ENCODE measurements at regions not wholly inside any gene's neighbourhood (a gene's known extent, or its start where the extent isn't known, plus 50 kb on each side); places are given as distances from the start of the nearest gene placed in this dataset.
"Not testable (repeated sequence)": the region's sequence is repeated elsewhere in the genome, so short reads cannot be mapped to it uniquely, and the experiment has no call there.

GRCh38 chr7:96827701-96828100 lies 118.1 kb upstream of the SEM1 start:
- H3K4me3 ChIP-seq: no peak overlapping the region
- no peaks in the 10 kb centered on the region for H3K4me1 ChIP-seq
- no peaks in the 10 kb centered on the region for H3K27me3 ChIP-seq
- 85 to 89% methylated on average over 5 to 6 of the region's 6 CpGs for WGBS, 2 donors (ENCODE audit: low coverage in 1 of 2)
- DNase-seq: no peak
- intact Hi-C loops (cut with DNase I; ENCODE audit: low total_unique reads) (no loop called here), in situ Hi-C loops (cut with MboI; ENCODE audit: low pct_ligation_motif_present in 1 of 4, low pct_unique_long_range_greater_than_20kb in 1 of 4, low sequenced_read_pairs in 3 of 4) (no loop called here)
- H3K27ac ChIP-seq: no peak overlapping the region
- no peaks in the 10 kb centered on the region for H3K9me3 ChIP-seq
- no peaks in the 10 kb centered on the region for H3K36me3 ChIP-seq
- TF ChIP-seq EP300 (IDR thresholded peaks at IDR 0.05; ENCODE audit: low read depth): no peak
- TF ChIP-seq POLR2AphosphoS5 (IDR thresholded peaks at IDR 0.05): no peak
- no peak for TF ChIP-seq CTCF (IDR thresholded peaks at IDR 0.05)
- no peak for TF ChIP-seq POLR2A (IDR thresholded peaks at IDR 0.05)

- H3K9me3 ChIP-seq; H3K27me3 ChIP-seq; H3K27ac ChIP-seq; DNase-seq; H3K4me3 ChIP-seq; intact Hi-C loops (cut with DNase I; ENCODE audit: low total_unique reads); H3K4me1 ChIP-seq; H3K36me3 ChIP-seq; in situ Hi-C loops (cut with MboI; ENCODE audit: low pct_ligation_motif_present in 1 of 4, low pct_unique_long_range_greater_than_20kb in 1 of 4, low sequenced_read_pairs in 3 of 4): not testable (repeated sequence)
- 62 to 84% methylated on average over 4 of the region's 4 CpGs for WGBS, 2 donors (ENCODE audit: low coverage in 1 of 2)
These were observed 119.5 kb upstream of the SEM1 start for GRCh38 chr7:96829121-96829520.

GRCh38 chr7:96831446-96831845 lies 121.8 kb upstream of the SEM1 start:
- in situ Hi-C loops (cut with MboI; ENCODE audit: low pct_ligation_motif_present in 1 of 4, low pct_unique_long_range_greater_than_20kb in 1 of 4, low sequenced_read_pairs in 3 of 4) (no loop called here), intact Hi-C loops (cut with DNase I; ENCODE audit: low total_unique reads) (no loop called here)
- DNase-seq: no peak
- H3K36me3 ChIP-seq: no peaks in the 10 kb centered on the region
- H3K4me1 ChIP-seq: peaks cover 0 to 3% (median 0%) of the 10 kb centered on the region in 4 donors
- TF ChIP-seq POLR2A (IDR thresholded peaks at IDR 0.05): no peak
- no peak for TF ChIP-seq POLR2AphosphoS5 (IDR thresholded peaks at IDR 0.05)
- TF ChIP-seq EP300 (IDR thresholded peaks at IDR 0.05; ENCODE audit: low read depth): no peak
- no peak for TF ChIP-seq CTCF (IDR thresholded peaks at IDR 0.05)
- no peaks in the 10 kb centered on the region for H3K27me3 ChIP-seq
- H3K27ac ChIP-seq: no peak overlapping the region
- no peaks in the 10 kb centered on the region for H3K9me3 ChIP-seq
- no peak overlapping the region for H3K4me3 ChIP-seq
- WGBS, 2 donors (ENCODE audit: low coverage in 1 of 2): 71 to 77% methylated on average over 2 of the region's 2 CpGs

GRCh38 chr7:96832092-96832662 lies 122.5 kb upstream of the SEM1 start:
- intact Hi-C loops (cut with DNase I; ENCODE audit: low total_unique reads): no loop called here
- Histone ChIP-seq H3K27ac (no peak overlapping the region), H3K4me1 (peaks cover 0 to 6% (median 2%) of the 10 kb centered on the region in 4 donors), H3K27me3 (no peaks in the 10 kb centered on the region), H3K9me3 (no peaks in the 10 kb centered on the region), H3K36me3 (no peaks in the 10 kb centered on the region), H3K4me3 (no peak overlapping the region)
- whole genome bisulfite sequencing, 2 donors (ENCODE audit: low coverage in 1 of 2): 94% methylated on average over 1 of the region's 1 CpG; no CpG with 5 or more reads in 1 of the 2 donors
- in situ Hi-C loops (cut with MboI; ENCODE audit: low pct_ligation_motif_present in 1 of 4, low pct_unique_long_range_greater_than_20kb in 1 of 4, low sequenced_read_pairs in 3 of 4): no loop called here
- TF ChIP-seq POLR2A (IDR thresholded peaks at IDR 0.05): no peak
- TF ChIP-seq CTCF (IDR thresholded peaks at IDR 0.05): no peak
- no peak for TF ChIP-seq EP300 (IDR thresholded peaks at IDR 0.05; ENCODE audit: low read depth)
- TF ChIP-seq POLR2AphosphoS5 (IDR thresholded peaks at IDR 0.05): no peak
- DNase-seq: no peak

All from transverse colon (tissue), 4 donors.